Choroid plexus epithelial cell (primary cell): ENCODE measurements at regions not wholly inside any gene's neighbourhood (a gene's known extent, or its start where the extent isn't known, plus 50 kb on each side); places are given as distances from the start of the nearest gene placed in this dataset.

ENCODE experiments used
- DNase-seq: peaks from one replicate; pipeline ENCODE4 v3.0.0-alpha.2; 2010; ENCODE audit warnings: low read depth
- H3K4me3 ChIP-seq: 2 replicates; pipeline ENCODE4 v1.5.1; 2011; ENCODE audit warnings: low read depth, mild to moderate bottlenecking, control low read depth, low read length, moderate library complexity
- TF ChIP-seq, protein P1 (sequence below): conservative IDR thresholded peaks from 2 replicates; pipeline ENCODE4 v1.5.1; 2011; ENCODE audit warnings: low read depth, mild to moderate bottlenecking, control low read depth, inconsistent platforms, low read length, moderate library complexity

DNA sequence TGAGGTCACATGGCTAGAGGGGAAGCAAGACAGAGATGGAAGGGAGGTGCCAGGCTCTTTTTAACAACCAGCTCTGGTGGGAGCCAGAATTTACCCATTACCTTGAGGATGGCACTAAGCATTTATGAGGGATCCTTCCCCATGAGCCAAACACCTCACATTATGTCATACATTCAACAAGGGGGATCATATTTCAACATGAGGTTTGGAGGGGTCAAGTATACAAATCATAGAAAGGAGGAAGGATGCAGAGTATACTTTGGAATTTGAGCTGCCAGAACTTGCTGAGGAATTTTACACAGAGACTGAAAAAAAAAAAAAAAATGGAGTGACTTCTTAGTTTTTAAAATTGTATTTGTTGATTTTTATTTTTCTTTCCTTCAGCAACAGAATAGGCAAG lies 891.4 kb downstream of the CCDC85A start:
- DNase-seq = peak; percentile 68
- TF ChIP-seq, protein P1, sequence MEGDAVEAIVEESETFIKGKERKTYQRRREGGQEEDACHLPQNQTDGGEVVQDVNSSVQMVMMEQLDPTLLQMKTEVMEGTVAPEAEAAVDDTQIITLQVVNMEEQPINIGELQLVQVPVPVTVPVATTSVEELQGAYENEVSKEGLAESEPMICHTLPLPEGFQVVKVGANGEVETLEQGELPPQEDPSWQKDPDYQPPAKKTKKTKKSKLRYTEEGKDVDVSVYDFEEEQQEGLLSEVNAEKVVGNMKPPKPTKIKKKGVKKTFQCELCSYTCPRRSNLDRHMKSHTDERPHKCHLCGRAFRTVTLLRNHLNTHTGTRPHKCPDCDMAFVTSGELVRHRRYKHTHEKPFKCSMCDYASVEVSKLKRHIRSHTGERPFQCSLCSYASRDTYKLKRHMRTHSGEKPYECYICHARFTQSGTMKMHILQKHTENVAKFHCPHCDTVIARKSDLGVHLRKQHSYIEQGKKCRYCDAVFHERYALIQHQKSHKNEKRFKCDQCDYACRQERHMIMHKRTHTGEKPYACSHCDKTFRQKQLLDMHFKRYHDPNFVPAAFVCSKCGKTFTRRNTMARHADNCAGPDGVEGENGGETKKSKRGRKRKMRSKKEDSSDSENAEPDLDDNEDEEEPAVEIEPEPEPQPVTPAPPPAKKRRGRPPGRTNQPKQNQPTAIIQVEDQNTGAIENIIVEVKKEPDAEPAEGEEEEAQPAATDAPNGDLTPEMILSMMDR = no peak

GRCh38 chr2:57080035-57080434 lies 896.2 kb downstream of the CCDC85A start:
- DNase-seq = peak; percentile 69
- TF ChIP-seq, protein P1 = no peak
- H3K4me3 ChIP-seq = no peak overlapping the region

More for the DNA sequence above, 891.4 kb downstream of the CCDC85A start:
- H3K4me3 ChIP-seq = no peak overlapping the region

DNA sequence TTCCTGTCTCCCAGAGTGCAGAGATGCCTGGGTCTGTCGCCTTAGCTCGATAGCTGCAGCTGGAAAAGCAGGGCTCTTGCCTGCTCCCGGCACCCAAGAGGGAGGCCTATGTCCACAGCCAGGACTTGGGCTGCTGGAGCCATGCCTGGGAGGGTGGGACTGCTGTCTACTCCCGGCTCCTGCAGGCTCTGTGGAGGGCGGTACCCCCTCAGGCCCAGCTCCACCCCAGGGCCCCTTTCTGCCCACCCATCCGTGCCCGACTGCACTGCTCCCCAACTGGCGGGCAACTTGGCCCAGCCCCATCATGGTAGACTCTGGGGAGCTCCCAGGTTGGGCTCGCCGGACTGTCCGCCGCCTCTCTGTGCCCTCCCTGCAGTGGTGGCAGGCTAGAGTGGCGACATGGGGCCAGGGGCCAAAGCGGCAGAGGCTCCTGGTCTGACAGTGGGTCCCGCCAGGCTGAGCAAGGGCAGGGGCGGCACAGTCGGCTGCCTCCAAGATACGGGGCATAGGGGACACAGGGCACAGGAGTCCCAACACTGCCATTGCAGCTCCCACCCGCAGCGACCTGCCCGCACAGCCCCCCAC lies 901.0 kb downstream of the CCDC85A start:
- DNase-seq = no peak
- H3K4me3 ChIP-seq = no peak overlapping the region
- TF ChIP-seq, protein P1 = no peak

DNA sequence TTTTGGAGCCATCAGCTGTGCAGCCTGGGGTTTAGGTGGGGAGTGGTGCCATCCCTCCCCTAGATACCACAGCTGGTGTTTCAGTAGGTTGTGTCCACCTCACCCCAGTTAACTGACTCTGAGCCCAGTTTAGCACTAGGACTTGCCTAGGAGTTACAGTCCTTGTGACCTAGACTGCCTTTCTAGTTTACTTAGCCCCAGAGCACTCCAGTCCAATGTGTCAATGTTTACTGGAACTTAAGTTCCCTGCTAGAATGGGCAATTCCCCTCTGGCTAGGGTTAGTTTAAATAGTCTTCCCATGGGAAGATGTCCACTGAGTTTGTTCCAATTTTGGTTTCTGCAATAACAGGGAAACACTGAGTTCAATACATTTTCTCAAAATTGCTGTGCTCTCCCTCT lies 909.2 kb downstream of the CCDC85A start:
- no peak for DNase-seq
- TF ChIP-seq, protein P1 = no peak
- no peak overlapping the region for H3K4me3 ChIP-seq

DNA sequence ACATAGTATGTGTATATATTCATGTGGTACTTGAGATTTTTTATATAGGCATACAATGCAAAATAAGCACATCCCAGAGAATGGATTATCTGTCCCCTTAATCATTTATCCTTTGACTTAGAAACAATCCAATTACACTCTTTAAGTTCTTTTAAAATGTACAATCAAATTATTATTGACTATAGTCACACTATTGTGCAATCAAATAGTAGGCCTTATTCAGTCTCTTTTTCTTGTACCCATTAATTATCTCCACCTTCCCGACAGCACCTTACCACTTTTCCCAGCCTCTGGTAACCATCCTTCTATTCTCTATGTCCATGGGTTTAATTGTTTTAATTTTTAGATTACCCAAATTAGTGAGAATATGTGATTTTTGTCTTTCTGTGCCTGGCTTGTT lies 914.1 kb downstream of the CCDC85A start:
- TF ChIP-seq, protein P1 = no peak
- no peak for DNase-seq

GRCh38 chr2:57100436-57100835 lies 916.6 kb downstream of the CCDC85A start:
- no peak for DNase-seq
- TF ChIP-seq, protein P1 = no peak
- no peak overlapping the region for H3K4me3 ChIP-seq

More for the DNA sequence above, 914.1 kb downstream of the CCDC85A start:
- H3K4me3 ChIP-seq = no peak overlapping the region

GRCh38 chr2:57105694-57106093 lies 921.9 kb downstream of the CCDC85A start:
- no peak for DNase-seq
- no peak overlapping the region for H3K4me3 ChIP-seq
- TF ChIP-seq, protein P1 = no peak
